NB4 (cell line): ENCODE measurements at regions not wholly inside any gene's neighbourhood (a gene's known extent, or its start where the extent isn't known, plus 50 kb on each side); places are given as distances from the start of the nearest gene placed in this dataset.

ENCODE experiments used
- CTCF ChIP-seq: IDR thresholded peaks from one replicate; pipeline ENCODE4 v1.5.1; 2012; ENCODE audit warnings: low read depth, low read length
- MAX ChIP-seq: IDR thresholded peaks from 2 replicates; pipeline ENCODE4 v1.6.1; 2011; ENCODE audit warnings: low read depth, low read length
- MYC ChIP-seq: IDR thresholded peaks from 2 replicates; pipeline ENCODE4 v1.6.1; 2011; ENCODE audit warnings: low read depth, low read length
- POLR2A ChIP-seq: IDR thresholded peaks from 2 replicates; pipeline ENCODE4 v1.6.1; 2011; ENCODE audit warnings: mild to moderate bottlenecking; ENCODE audit not compliant: insufficient read length; ENCODE audit errors: extremely low read depth

DNA sequence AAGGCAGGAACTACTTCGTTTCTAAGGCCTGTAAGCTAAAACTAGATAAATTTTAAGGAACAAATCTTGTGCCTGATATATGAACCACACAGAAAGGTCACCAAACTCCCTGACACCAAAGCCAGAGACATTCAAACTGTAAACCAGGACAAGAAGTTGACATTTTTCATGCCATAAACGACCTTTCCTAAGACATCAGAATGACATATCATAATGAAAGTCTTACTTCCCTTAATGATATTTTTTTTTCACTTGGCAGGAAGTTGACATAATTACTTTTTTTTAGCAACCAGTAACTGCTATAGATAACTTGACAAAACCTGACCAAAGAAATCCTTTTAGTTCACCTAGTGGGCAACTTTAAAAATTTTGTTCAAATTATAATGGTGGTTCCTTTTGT is 231.5 kb upstream of the AGTR2 start:
- TF ChIP-seq CTCF (no peak), POLR2A (no peak), MYC (no peak), MAX (no peak)
